ENCODE measurements at regions not wholly inside any gene's neighbourhood (a gene's known extent, or its start where the extent isn't known, plus 50 kb on each side); places are given as distances from the start of the nearest gene placed in this dataset.

- TF ChIP-seq CTCF (IDR thresholded peaks at IDR 0.05), result no peak
- intact Hi-C loops (cut with DNase I), result no loop called here
- H3K27me3 ChIP-seq, result no peaks in the 10 kb centered on the region
- DNase-seq (ENCODE audit: low spot score in 2 of 2), result no peak
- H3K36me3 ChIP-seq, result no peaks in the 10 kb centered on the region
- no peak overlapping the region for H3K27ac ChIP-seq
- H3K4me1 ChIP-seq, result no peaks in the 10 kb centered on the region
- H3K9me3 ChIP-seq, result peaks cover 0 to 18% of the 10 kb centered on the region in 2 donors
- H3K4me3 ChIP-seq, result no peak overlapping the region
Measured at GRCh38 chr3:110199588-110199943, 862.2 kb upstream of the DPPA4 start.

GRCh38 chr3:110210086-110210660 lies 861.4 kb upstream of the NECTIN3 start:
- intact Hi-C loops (cut with DNase I), result no loop called here
- Histone ChIP-seq H3K27me3 (no peaks in the 10 kb centered on the region), H3K9me3 (no peaks in the 10 kb centered on the region), H3K4me1 (no peaks in the 10 kb centered on the region), H3K27ac (no peak overlapping the region), H3K36me3 (no peaks in the 10 kb centered on the region), H3K4me3 (no peak overlapping the region)
- no peak for TF ChIP-seq CTCF (IDR thresholded peaks at IDR 0.05)
- no peak for DNase-seq (ENCODE audit: low spot score in 2 of 2)

GRCh38 chr3:110226645-110227044 lies 845.0 kb upstream of the NECTIN3 start:
- Histone ChIP-seq H3K36me3 (no peaks in the 10 kb centered on the region), H3K27ac (no peak overlapping the region), H3K27me3 (no peaks in the 10 kb centered on the region), H3K9me3 (no peaks in the 10 kb centered on the region), H3K4me1 (no peaks in the 10 kb centered on the region), H3K4me3 (no peak overlapping the region)
- DNase-seq (ENCODE audit: low spot score in 2 of 2), result no peak
- intact Hi-C loops (cut with DNase I), result no loop called here
- TF ChIP-seq CTCF (IDR thresholded peaks at IDR 0.05), result no peak

- H3K9me3 ChIP-seq, result no peaks in the 10 kb centered on the region
- no peak for DNase-seq (ENCODE audit: low spot score in 2 of 2)
- H3K27ac ChIP-seq, result no peak overlapping the region
- intact Hi-C loops (cut with DNase I), result no loop called here
- no peak for TF ChIP-seq CTCF (IDR thresholded peaks at IDR 0.05)
- no peaks in the 10 kb centered on the region for H3K27me3 ChIP-seq
- no peaks in the 10 kb centered on the region for H3K4me1 ChIP-seq
- no peaks in the 10 kb centered on the region for H3K36me3 ChIP-seq
- H3K4me3 ChIP-seq, result no peak overlapping the region
Measured at GRCh38 chr3:110227991-110228390, 843.6 kb upstream of the NECTIN3 start.

- H3K4me1 ChIP-seq, result no peaks in the 10 kb centered on the region
- intact Hi-C loops (cut with DNase I), result no loop called here
- no peak overlapping the region for H3K4me3 ChIP-seq
Measured at GRCh38 chr3:110234831-110235230, 836.8 kb upstream of the NECTIN3 start.

More at GRCh38 chr3:110234831-110235230, 836.8 kb upstream of the NECTIN3 start:
- Histone ChIP-seq H3K36me3 (no peaks in the 10 kb centered on the region), H3K27me3 (no peaks in the 10 kb centered on the region), H3K9me3 (no peaks in the 10 kb centered on the region), H3K27ac (no peak overlapping the region)
- no peak for DNase-seq (ENCODE audit: low spot score in 2 of 2)
- no peak for TF ChIP-seq CTCF (IDR thresholded peaks at IDR 0.05)
